SU-DHL-6 (cell line): ENCODE measurements at regions not wholly inside any gene's neighbourhood (a gene's known extent, or its start where the extent isn't known, plus 50 kb on each side); places are given as distances from the start of the nearest gene placed in this dataset.

Source experiments
- H2AFZ ChIP-seq: fragments of 200-600 bp; sonication (generic); 2 replicates; pipeline ENCODE4 v1.6.1; 2014; ENCODE audit warnings: low read depth, mild to moderate bottlenecking, moderate library complexity, mixed read lengths, antibody characterized with exemption, low read length; ENCODE audit not compliant: severe bottlenecking
- H3F3A ChIP-seq: fragments of 200-600 bp; shearing (Covaris generic); 2 replicates; pipeline ENCODE4 v1.6.0; 2016; ENCODE audit warnings: antibody characterized with exemption, mild to moderate bottlenecking; ENCODE audit not compliant: insufficient read depth
- H3K27ac ChIP-seq: fragments of 200-600 bp; sonication (generic); 2 replicates; pipeline ENCODE4 v1.5.1; 2016; ENCODE audit warnings: low read depth, mild to moderate bottlenecking, low read length, moderate library complexity, mixed read lengths
- H3K27me3 ChIP-seq: fragments of 200-600 bp; sonication (generic), shearing (Covaris generic); 2 replicates; pipeline ENCODE4 v1.6.0; 2014; ENCODE audit warnings: mild to moderate bottlenecking, low read length
- H3K36me3 ChIP-seq: fragments of 200-600 bp; sonication (generic); 2 replicates; pipeline ENCODE4 v1.6.1; 2014; ENCODE audit warnings: mild to moderate bottlenecking, low read length, mixed read lengths
- H3K4me2 ChIP-seq: fragments of 300-600, 200-600 bp; shearing (Covaris generic), sonication (generic); 2 replicates; pipeline ENCODE4 v1.6.0; 2014; ENCODE audit warnings: low read length, low read depth, mild to moderate bottlenecking; ENCODE audit not compliant: poor library complexity, severe bottlenecking
- H3K4me3 ChIP-seq: fragments of 200-600 bp; sonication (generic); 2 replicates; pipeline ENCODE4 v1.5.1; 2014; ENCODE audit warnings: antibody characterized with exemption, low read length, mild to moderate bottlenecking, mixed read lengths; ENCODE audit not compliant: insufficient read depth, poor library complexity, severe bottlenecking
- H3K79me2 ChIP-seq: fragments of 200-600 bp; sonication (generic); 2 replicates; pipeline ENCODE4 v1.6.1; 2014; ENCODE audit warnings: mild to moderate bottlenecking, low read length, moderate library complexity; ENCODE audit not compliant: insufficient read depth
- H3K9ac ChIP-seq: fragments of 200-600 bp; sonication (generic); 2 replicates; pipeline ENCODE4 v1.7.0; 2014; ENCODE audit warnings: mild to moderate bottlenecking, low read length
- H3K9me2 ChIP-seq: fragments of 200-600 bp; sonication (generic); replicated peaks from 2 replicates; pipeline ENCODE4 v1.6.1; 2014; ENCODE audit warnings: low read length; ENCODE audit not compliant: insufficient read depth
- H3K9me3 ChIP-seq: fragments of 200-600 bp; sonication (generic); 2 replicates; pipeline ENCODE4 v1.6.1; 2014; ENCODE audit warnings: low read length, mixed read lengths; ENCODE audit not compliant: insufficient read depth
- H4K20me1 ChIP-seq: fragments of 200-600 bp; sonication (generic); 2 replicates; pipeline ENCODE4 v1.6.1; 2014; ENCODE audit warnings: low read depth, mild to moderate bottlenecking, antibody characterized with exemption, low read length, moderate library complexity, mixed read lengths
- EZH2phosphoT487 ChIP-seq: fragments of 200-600 bp; sonication (generic), shearing (Covaris generic); conservative IDR thresholded peaks from 2 replicates; pipeline ENCODE4 v1.6.1; 2018; ENCODE audit warnings: mild to moderate bottlenecking, antibody characterized with exemption, low read length, moderate library complexity, mixed read lengths
- TF ChIP-seq, protein P1 (sequence below): fragments of 200-600 bp; sonication (generic); IDR thresholded peaks from one replicate; pipeline ENCODE4 v1.5.1; 2017; ENCODE audit warnings: antibody characterized with exemption, mild to moderate bottlenecking, low read length, moderate library complexity; ENCODE audit not compliant: insufficient read depth, poor library complexity, severe bottlenecking

GRCh38 chr6:122107256-122107852 is 292.1 kb upstream of the HSF2 start:
- Histone ChIP-seq H4K20me1 (no peaks in the 10 kb centered on the region), H3K4me2 (no peak overlapping the region), H2AFZ (no peak overlapping the region), H3K4me3 (no peak overlapping the region), H3K27me3 (no peaks in the 10 kb centered on the region), H3K9ac (no peak overlapping the region), H3K9me2 (no peaks in the 10 kb centered on the region), H3K27ac (no peak overlapping the region), H3K36me3 (no peaks in the 10 kb centered on the region), H3K9me3 (no peaks in the 10 kb centered on the region), H3K79me2 (no peaks in the 10 kb centered on the region), H3F3A (no peaks in the 10 kb centered on the region)
- TF ChIP-seq EZH2phosphoT487, result no peak
- TF ChIP-seq, protein P1, sequence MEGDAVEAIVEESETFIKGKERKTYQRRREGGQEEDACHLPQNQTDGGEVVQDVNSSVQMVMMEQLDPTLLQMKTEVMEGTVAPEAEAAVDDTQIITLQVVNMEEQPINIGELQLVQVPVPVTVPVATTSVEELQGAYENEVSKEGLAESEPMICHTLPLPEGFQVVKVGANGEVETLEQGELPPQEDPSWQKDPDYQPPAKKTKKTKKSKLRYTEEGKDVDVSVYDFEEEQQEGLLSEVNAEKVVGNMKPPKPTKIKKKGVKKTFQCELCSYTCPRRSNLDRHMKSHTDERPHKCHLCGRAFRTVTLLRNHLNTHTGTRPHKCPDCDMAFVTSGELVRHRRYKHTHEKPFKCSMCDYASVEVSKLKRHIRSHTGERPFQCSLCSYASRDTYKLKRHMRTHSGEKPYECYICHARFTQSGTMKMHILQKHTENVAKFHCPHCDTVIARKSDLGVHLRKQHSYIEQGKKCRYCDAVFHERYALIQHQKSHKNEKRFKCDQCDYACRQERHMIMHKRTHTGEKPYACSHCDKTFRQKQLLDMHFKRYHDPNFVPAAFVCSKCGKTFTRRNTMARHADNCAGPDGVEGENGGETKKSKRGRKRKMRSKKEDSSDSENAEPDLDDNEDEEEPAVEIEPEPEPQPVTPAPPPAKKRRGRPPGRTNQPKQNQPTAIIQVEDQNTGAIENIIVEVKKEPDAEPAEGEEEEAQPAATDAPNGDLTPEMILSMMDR, result no peak

GRCh38 chr6:122109075-122109474 is 290.4 kb upstream of the HSF2 start:
- no peak for TF ChIP-seq EZH2phosphoT487
- TF ChIP-seq, protein P1, result no peak
- Histone ChIP-seq H3K79me2 (no peaks in the 10 kb centered on the region), H3K9me2 (no peaks in the 10 kb centered on the region), H3K9me3 (no peaks in the 10 kb centered on the region), H3K4me2 (no peak overlapping the region), H4K20me1 (no peaks in the 10 kb centered on the region), H3K4me3 (no peak overlapping the region), H3K36me3 (no peaks in the 10 kb centered on the region), H3K9ac (no peak overlapping the region), H3F3A (no peaks in the 10 kb centered on the region), H2AFZ (no peak overlapping the region), H3K27me3 (no peaks in the 10 kb centered on the region), H3K27ac (no peak overlapping the region)

GRCh38 chr6:122114717-122115116 is 284.7 kb upstream of the HSF2 start:
- TF ChIP-seq, protein P1, result no peak
- no peak for TF ChIP-seq EZH2phosphoT487
- Histone ChIP-seq H3K36me3 (no peaks in the 10 kb centered on the region), H3K4me3 (no peak overlapping the region), H3K79me2 (no peaks in the 10 kb centered on the region), H3K9ac (no peak overlapping the region), H3K27ac (no peak overlapping the region), H3K4me2 (no peak overlapping the region), H3K9me3 (no peaks in the 10 kb centered on the region), H3K27me3 (no peaks in the 10 kb centered on the region), H3F3A (no peaks in the 10 kb centered on the region), H3K9me2 (no peaks in the 10 kb centered on the region), H2AFZ (no peak overlapping the region), H4K20me1 (no peaks in the 10 kb centered on the region)
